RWPE1 (cell line): ENCODE measurements at regions not wholly inside any gene's neighbourhood (a gene's known extent, or its start where the extent isn't known, plus 50 kb on each side); places are given as distances from the start of the nearest gene placed in this dataset.
"Not testable (repeated sequence)": the region's sequence is repeated elsewhere in the genome, so short reads cannot be mapped to it uniquely, and the experiment has no call there.

Source experiments
- CTCF ChIA-PET: fragments of 350-600 bp; sonication (Branson Sonifier 250); formaldehyde crosslinking; extraction: SDS; loops from one replicate; lab custom pipeline; 2021; lab: Yijun Ruan, JAX
- POLR2A ChIA-PET: fragments of 400-600 bp; formaldehyde crosslinking; extraction: SDS; loops from one replicate; lab custom pipeline; 2020; ENCODE audit warnings: antibody characterized with exemption; ENCODE audit not compliant: low non-redundant PET; lab: Yijun Ruan, JAX
- DNase-seq: peaks from one replicate; pipeline ENCODE4 v3.0.0; 2012; ENCODE audit warnings: low spot score
- H3K27ac ChIP-seq: fragments of 450-650 bp; 2 replicates; pipeline ENCODE4 v1.5.1; 2017
- CTCF ChIP-seq: fragments of 450-650 bp; conservative IDR thresholded peaks from 2 replicates; pipeline ENCODE4 v1.5.1; 2017; ENCODE audit warnings: low read depth, mild to moderate bottlenecking

GRCh38 chr6:80522576-80522975 is 416.1 kb downstream of the BCKDHB start:
- POLR2A ChIA-PET, result no interaction called here
- H3K27ac ChIP-seq, result no peak overlapping the region
- CTCF ChIA-PET, result no interaction called here
- TF ChIP-seq CTCF, result no peak
- DNase-seq, result no peak

GRCh38 chr6:80519811-80520594 is 413.5 kb downstream of the BCKDHB start:
- no peak for DNase-seq
- TF ChIP-seq CTCF, result no peak
- POLR2A ChIA-PET, result no interaction called here
- H3K27ac ChIP-seq, result no peak overlapping the region
- CTCF ChIA-PET, result interaction anchor here (0.7 kb wide), 2 partner anchors 93 to 154 kb away, joined by 3 to 4 read pairs; no protein-coding TSS in a partner anchor

- CTCF ChIA-PET, result no interaction called here
- no peak for TF ChIP-seq CTCF
Observed at GRCh38 chr6:80517525-80517924, 411.1 kb downstream of the BCKDHB start.

GRCh38 chr6:80510521-80510920 is 404.1 kb downstream of the BCKDHB start:
- CTCF ChIA-PET, result not testable (repeated sequence)

More at GRCh38 chr6:80517525-80517924, 411.1 kb downstream of the BCKDHB start:
- no peak overlapping the region for H3K27ac ChIP-seq
- POLR2A ChIA-PET, result no interaction called here
- DNase-seq, result no peak

DNA sequence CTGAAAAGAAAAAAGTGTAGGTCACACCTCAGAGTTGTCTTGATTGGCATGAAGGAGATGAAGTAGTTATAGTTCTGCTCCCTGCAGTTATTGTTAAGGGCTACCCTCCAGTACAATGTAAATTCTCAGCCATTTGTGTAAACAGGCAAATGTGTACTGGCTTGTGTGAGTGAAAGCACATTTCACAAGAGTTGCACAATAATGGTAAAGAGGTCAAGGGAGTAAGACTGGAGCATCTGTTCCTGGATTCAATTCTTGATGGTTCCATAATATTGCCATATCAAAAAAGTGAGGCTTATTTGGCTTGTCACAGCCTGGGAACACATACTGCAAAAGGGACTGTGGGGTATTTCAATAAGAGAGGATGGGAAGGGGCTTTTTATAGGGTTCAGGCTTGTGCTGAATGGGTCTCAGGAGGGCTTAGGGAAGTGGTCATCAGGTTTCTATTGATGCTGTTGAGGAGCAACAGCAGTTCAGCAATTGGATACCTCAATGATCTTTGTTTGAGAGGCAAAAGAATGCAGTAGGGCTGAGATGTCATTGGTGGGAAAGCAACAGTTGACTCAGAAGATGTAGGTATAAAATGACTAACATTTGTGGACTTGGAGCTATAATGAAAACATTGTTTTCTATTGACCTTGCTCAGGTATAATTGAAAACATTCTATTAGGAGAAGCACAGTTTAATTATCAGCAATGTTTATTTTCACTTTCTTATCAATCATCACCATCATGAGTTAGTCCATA is 402.6 kb downstream of the BCKDHB start:
- POLR2A ChIA-PET, result no interaction called here
- CTCF ChIA-PET, result no interaction called here
- TF ChIP-seq CTCF, result no peak
- no peak for DNase-seq
- no peak overlapping the region for H3K27ac ChIP-seq

More at GRCh38 chr6:80510521-80510920, 404.1 kb downstream of the BCKDHB start:
- POLR2A ChIA-PET, DNase-seq, H3K27ac ChIP-seq: not testable (repeated sequence)

GRCh38 chr6:80504882-80505281 is 398.4 kb downstream of the BCKDHB start:
- no peak for TF ChIP-seq CTCF
- H3K27ac ChIP-seq, result no peak overlapping the region
- DNase-seq, result no peak
- ChIA-PET CTCF (no interaction called here), POLR2A (no interaction called here)

- H3K27ac ChIP-seq, result no peak overlapping the region
- DNase-seq, result no peak
- ChIA-PET POLR2A (no interaction called here), CTCF (no interaction called here)
- TF ChIP-seq CTCF, result no peak
Observed at GRCh38 chr6:80503660-80504059, 397.2 kb downstream of the BCKDHB start.
